ENCODE measurements at regions not wholly inside any gene's neighbourhood (a gene's known extent, or its start where the extent isn't known, plus 50 kb on each side); places are given as distances from the start of the nearest gene placed in this dataset.

DNA sequence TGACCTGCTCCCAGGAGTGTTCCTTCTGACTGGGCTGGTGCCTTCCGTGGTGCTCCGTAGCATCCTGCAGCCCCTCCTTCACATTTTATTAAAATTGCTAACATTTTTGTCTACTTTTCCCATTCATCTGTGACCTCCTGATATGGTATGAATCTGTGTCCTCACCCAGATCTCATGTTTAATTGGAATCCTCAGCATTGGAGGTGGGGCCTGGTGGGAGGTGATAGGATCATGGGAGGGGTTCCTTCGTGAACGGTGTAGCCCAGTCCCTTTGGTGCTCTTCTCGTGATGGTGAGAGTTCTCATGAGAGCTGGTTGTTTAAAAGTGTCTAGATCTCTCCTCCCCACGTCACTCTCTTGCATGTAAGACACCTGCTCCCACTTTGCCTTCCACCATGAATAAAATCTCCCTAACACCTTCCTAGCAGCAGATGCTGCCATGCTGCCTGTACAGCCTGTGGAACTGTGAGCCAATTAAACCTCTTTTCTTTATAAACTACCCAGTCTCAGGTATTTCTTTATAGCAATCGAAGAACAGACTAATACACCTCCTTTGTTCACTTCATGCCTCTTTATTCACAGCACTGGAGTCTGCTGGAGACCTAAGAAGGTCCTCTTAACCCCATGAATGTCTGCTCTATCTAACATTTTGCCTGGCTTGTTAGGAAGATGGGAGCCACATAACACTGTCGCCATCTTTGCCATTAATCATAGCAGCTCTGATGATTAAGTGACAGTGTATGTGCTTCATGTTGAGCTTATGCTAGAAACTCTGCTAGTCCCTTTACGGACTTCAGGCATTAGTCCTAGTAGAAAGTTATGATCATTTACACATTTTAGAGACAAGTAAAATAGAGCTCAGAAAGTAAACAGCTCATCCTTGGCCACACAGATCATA, 377.7 kb upstream of the MAF start:
- no peak for DNase-seq (ENCODE audit: extremely low spot score)
- ChIA-PET POLR2A (no interaction called here), CTCF (no interaction called here)
- TF ChIP-seq TARDBP (IDR thresholded peaks at IDR 0.05): no peak
- TF ChIP-seq, protein P1, sequence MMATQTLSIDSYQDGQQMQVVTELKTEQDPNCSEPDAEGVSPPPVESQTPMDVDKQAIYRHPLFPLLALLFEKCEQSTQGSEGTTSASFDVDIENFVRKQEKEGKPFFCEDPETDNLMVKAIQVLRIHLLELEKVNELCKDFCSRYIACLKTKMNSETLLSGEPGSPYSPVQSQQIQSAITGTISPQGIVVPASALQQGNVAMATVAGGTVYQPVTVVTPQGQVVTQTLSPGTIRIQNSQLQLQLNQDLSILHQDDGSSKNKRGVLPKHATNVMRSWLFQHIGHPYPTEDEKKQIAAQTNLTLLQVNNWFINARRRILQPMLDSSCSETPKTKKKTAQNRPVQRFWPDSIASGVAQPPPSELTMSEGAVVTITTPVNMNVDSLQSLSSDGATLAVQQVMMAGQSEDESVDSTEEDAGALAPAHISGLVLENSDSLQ (IDR thresholded peaks at IDR 0.05): no peak
- TF ChIP-seq BHLHE40 (IDR thresholded peaks at IDR 0.05; ENCODE audit: borderline replicate concordance): no peak
- no peak for TF ChIP-seq L3MBTL2 (conservative IDR thresholded peaks at IDR 0.05)
- TF ChIP-seq FOXA1 (IDR thresholded peaks at IDR 0.05): no peak
- TF ChIP-seq FOXK2 (IDR thresholded peaks at IDR 0.05): no peak
- no peak for TF ChIP-seq ZNF384 (IDR thresholded peaks at IDR 0.05)

DNA sequence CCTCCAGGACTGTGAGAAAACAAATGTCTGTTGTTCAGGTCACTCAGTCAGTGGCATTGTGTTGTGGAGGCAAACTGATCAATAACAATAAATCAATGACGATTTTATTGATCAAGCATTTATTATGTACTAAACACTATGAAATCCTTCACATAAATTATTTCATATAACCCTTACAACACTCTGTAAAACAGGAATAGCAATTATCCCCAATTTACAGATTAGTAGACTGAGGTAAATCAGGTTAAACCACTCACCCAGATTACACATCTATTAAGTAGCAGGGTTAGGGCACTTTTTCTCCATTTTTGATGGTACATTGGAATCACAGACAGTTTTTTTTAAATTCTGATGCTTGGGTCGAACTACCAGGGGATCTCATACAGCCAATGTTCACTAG, 372.8 kb upstream of the MAF start:
- CTCF ChIA-PET: no interaction called here
- POLR2A ChIA-PET: no interaction called here
- no peak for DNase-seq (ENCODE audit: extremely low spot score)
- no peak for TF ChIP-seq ZNF384 (IDR thresholded peaks at IDR 0.05)
- TF ChIP-seq FOXK2 (IDR thresholded peaks at IDR 0.05): no peak
- no peak for TF ChIP-seq ELF4 (IDR thresholded peaks at IDR 0.05)
- TF ChIP-seq SUZ12 (IDR thresholded peaks at IDR 0.05): no peak
- TF ChIP-seq FOXM1 (IDR thresholded peaks at IDR 0.05; ENCODE audit: borderline replicate concordance): no peak
- no peak for TF ChIP-seq FOXA1 (IDR thresholded peaks at IDR 0.05)
- no peak for TF ChIP-seq NFRKB (IDR thresholded peaks at IDR 0.05)
- TF ChIP-seq ARNT (IDR thresholded peaks at IDR 0.05): no peak
- no peak for TF ChIP-seq SP1 (IDR thresholded peaks at IDR 0.05)
- TF ChIP-seq, protein P1 (IDR thresholded peaks at IDR 0.05): no peak
- TF ChIP-seq BHLHE40 (IDR thresholded peaks at IDR 0.05; ENCODE audit: borderline replicate concordance): no peak
- no peak for TF ChIP-seq HDGF (IDR thresholded peaks at IDR 0.05; ENCODE audit: borderline replicate concordance)
- TF ChIP-seq TARDBP (IDR thresholded peaks at IDR 0.05): no peak
- no peak for TF ChIP-seq CTBP1 (IDR thresholded peaks at IDR 0.05; ENCODE audit: borderline replicate concordance)
- TF ChIP-seq LEF1 (IDR thresholded peaks at IDR 0.05; ENCODE audit: borderline replicate concordance): no peak
- no peak for TF ChIP-seq L3MBTL2 (conservative IDR thresholded peaks at IDR 0.05)

DNA sequence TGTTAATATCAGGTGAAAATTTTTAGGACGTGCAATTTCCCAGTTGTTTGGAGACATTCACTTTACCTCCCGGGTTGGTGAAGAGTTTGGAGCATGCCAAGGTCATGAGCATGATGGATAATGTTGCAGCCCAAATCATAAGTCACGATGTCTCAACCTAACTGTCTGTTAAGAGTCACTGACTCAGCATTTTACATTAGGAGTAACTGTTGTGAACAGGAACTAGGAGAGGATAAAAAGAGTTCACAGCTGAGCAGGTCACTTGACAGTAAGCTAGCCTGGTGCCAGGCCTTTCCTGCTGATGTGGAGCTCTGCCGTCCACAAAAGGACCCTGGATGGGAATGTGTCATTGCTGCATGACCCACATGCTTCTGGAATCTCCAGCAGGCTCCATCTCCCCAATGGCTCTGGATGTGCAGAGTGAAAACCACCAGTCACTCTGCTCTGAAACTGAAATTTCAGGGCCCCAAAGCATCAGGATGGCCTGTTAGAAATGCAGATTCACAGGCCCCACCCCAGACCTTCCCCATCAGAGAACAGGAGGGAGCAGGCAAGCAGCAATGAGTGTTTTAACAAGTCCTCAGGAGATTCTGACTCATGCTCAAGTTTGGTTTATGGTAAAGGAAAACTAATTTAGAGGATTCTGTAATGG, 371.6 kb upstream of the MAF start:
- ChIA-PET POLR2A (no interaction called here), CTCF (interaction anchor here (0.6 kb wide), 1 partner anchor 371 kb away, joined by 3 read pairs; no protein-coding TSS in a partner anchor)
- DNase-seq (ENCODE audit: extremely low spot score): no peak
- no peak for TF ChIP-seq FOXM1 (IDR thresholded peaks at IDR 0.05; ENCODE audit: borderline replicate concordance)
- TF ChIP-seq, protein P1 (IDR thresholded peaks at IDR 0.05): no peak
- no peak for TF ChIP-seq ELF4 (IDR thresholded peaks at IDR 0.05)
- no peak for TF ChIP-seq NFRKB (IDR thresholded peaks at IDR 0.05)
- no peak for TF ChIP-seq SP1 (IDR thresholded peaks at IDR 0.05)
- TF ChIP-seq ZNF384 (IDR thresholded peaks at IDR 0.05): no peak
- no peak for TF ChIP-seq BHLHE40 (IDR thresholded peaks at IDR 0.05; ENCODE audit: borderline replicate concordance)
- no peak for TF ChIP-seq HDGF (IDR thresholded peaks at IDR 0.05; ENCODE audit: borderline replicate concordance)
- no peak for TF ChIP-seq FOXK2 (IDR thresholded peaks at IDR 0.05)
- no peak for TF ChIP-seq SUZ12 (IDR thresholded peaks at IDR 0.05)
- TF ChIP-seq ARNT (IDR thresholded peaks at IDR 0.05): no peak
- TF ChIP-seq FOXA1 (IDR thresholded peaks at IDR 0.05): no peak
- no peak for TF ChIP-seq LEF1 (IDR thresholded peaks at IDR 0.05; ENCODE audit: borderline replicate concordance)
- no peak for TF ChIP-seq TARDBP (IDR thresholded peaks at IDR 0.05)
- no peak for TF ChIP-seq CTBP1 (IDR thresholded peaks at IDR 0.05; ENCODE audit: borderline replicate concordance)
- TF ChIP-seq L3MBTL2 (conservative IDR thresholded peaks at IDR 0.05): no peak

DNA sequence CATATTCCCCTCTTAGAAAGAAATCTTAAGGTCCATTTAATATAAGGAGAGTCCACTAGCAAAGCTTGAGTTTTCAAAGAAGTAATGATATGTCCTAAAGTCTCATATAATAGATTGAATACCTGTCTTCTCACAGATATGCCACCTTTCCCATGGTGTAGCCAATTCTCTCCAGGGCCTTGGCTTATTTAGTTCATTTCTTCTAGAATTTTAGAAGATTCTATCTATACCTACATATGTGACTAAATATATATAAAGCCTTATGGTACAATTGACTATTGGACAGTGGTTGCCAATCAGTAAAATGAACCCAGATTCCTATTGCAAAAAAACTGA, 370.7 kb upstream of the MAF start:
- CTCF ChIA-PET: no interaction called here
- TF ChIP-seq L3MBTL2 (conservative IDR thresholded peaks at IDR 0.05): no peak
- POLR2A ChIA-PET: no interaction called here
- DNase-seq (ENCODE audit: extremely low spot score): no peak

DNA sequence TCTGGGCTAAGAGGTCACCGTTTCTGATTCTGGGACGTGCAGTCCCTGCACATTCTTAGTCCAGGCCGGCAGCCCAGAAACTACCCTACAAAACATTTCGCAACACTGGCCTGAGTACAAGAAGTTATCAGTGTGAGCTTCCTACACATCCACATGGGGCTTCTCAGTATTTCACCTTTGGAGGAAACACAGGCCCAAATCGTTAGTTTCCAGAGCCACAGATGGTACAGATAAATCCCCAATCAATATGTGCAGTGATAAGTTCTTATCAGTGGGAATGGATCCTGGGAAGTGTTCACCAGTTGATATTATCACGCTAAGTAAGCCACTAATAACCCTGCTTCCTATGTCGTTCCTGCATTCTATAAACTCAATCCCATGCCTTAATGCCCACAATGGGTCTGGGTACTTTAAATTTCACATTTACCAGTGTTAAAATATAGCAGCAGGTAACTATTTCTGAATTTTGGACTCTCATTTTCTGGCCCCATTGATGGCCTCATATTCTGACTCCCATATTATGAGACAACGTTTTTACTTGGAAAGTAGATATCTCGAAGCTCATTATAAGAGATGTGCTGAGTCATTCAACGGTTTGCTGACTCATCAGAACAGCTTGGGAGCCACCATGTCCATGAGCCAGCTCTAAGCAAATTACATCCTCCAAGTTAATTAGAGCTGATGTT, 370.2 kb upstream of the MAF start:
- CTCF ChIA-PET: no interaction called here
- POLR2A ChIA-PET: no interaction called here
- no peak for DNase-seq (ENCODE audit: extremely low spot score)
- TF ChIP-seq FOXK2 (IDR thresholded peaks at IDR 0.05): no peak
- no peak for TF ChIP-seq SUZ12 (IDR thresholded peaks at IDR 0.05)
- TF ChIP-seq ELF4 (IDR thresholded peaks at IDR 0.05): no peak
- TF ChIP-seq TARDBP (IDR thresholded peaks at IDR 0.05): no peak
- no peak for TF ChIP-seq ARNT (IDR thresholded peaks at IDR 0.05)
- TF ChIP-seq FOXM1 (IDR thresholded peaks at IDR 0.05; ENCODE audit: borderline replicate concordance): no peak
- no peak for TF ChIP-seq HDGF (IDR thresholded peaks at IDR 0.05; ENCODE audit: borderline replicate concordance)
- no peak for TF ChIP-seq NFRKB (IDR thresholded peaks at IDR 0.05)
- no peak for TF ChIP-seq CTBP1 (IDR thresholded peaks at IDR 0.05; ENCODE audit: borderline replicate concordance)
- TF ChIP-seq, protein P1 (IDR thresholded peaks at IDR 0.05): no peak
- TF ChIP-seq ZNF384 (IDR thresholded peaks at IDR 0.05): no peak
- no peak for TF ChIP-seq L3MBTL2 (conservative IDR thresholded peaks at IDR 0.05)
- no peak for TF ChIP-seq FOXA1 (IDR thresholded peaks at IDR 0.05)
- no peak for TF ChIP-seq SP1 (IDR thresholded peaks at IDR 0.05)
- no peak for TF ChIP-seq LEF1 (IDR thresholded peaks at IDR 0.05; ENCODE audit: borderline replicate concordance)
